IMR-90 (cell line): ENCODE measurements at regions not wholly inside any gene's neighbourhood (a gene's known extent, or its start where the extent isn't known, plus 50 kb on each side); places are given as distances from the start of the nearest gene placed in this dataset.

Experiments used
- CEBPB ChIP-seq: IDR thresholded peaks from 2 replicates; pipeline ENCODE4 v1.6.1; 2012; ENCODE audit warnings: low read depth, low read length, improper control_type of control experiment
- CTCF ChIP-seq: conservative IDR thresholded peaks from 2 replicates; pipeline ENCODE4 v1.5.1; 2012; ENCODE audit warnings: mild to moderate bottlenecking, low read depth, low read length, improper control_type of control experiment
- ELK1 ChIP-seq: fragments of 150-350 bp; IDR thresholded peaks from 2 replicates; pipeline ENCODE4 v1.6.1; 2016; ENCODE audit warnings: low read depth, mild to moderate bottlenecking, low read length, moderate library complexity, borderline replicate concordance
- MAFK ChIP-seq: IDR thresholded peaks from 2 replicates; pipeline ENCODE4 v1.6.1; 2012; ENCODE audit warnings: low read depth, low read length, improper control_type of control experiment
- MAZ ChIP-seq: IDR thresholded peaks from 2 replicates; pipeline ENCODE4 v1.6.1; 2012; ENCODE audit warnings: low read depth, mild to moderate bottlenecking, low read length, improper control_type of control experiment, moderate library complexity, borderline replicate concordance
- MXI1 ChIP-seq: IDR thresholded peaks from 2 replicates; pipeline ENCODE4 v1.6.1; 2012; ENCODE audit warnings: low read depth, mild to moderate bottlenecking, low read length, moderate library complexity, borderline replicate concordance
- NFE2L2 ChIP-seq: fragments of 150-350 bp; IDR thresholded peaks from 2 replicates; pipeline ENCODE4 v1.6.1; 2016; ENCODE audit warnings: low read depth, mild to moderate bottlenecking, low read length
- POLR2A ChIP-seq: IDR thresholded peaks from 2 replicates; pipeline ENCODE4 v1.6.1; 2012; ENCODE audit warnings: mild to moderate bottlenecking, low read depth, low read length
- RAD21 ChIP-seq: IDR thresholded peaks from 2 replicates; pipeline ENCODE4 v1.6.1; 2012; ENCODE audit warnings: low read length, improper control_type of control experiment
- RCOR1 ChIP-seq: IDR thresholded peaks from 2 replicates; pipeline ENCODE4 v1.6.1; 2012; ENCODE audit warnings: mild to moderate bottlenecking, low read length, improper control_type of control experiment; ENCODE audit not compliant: insufficient replicate concordance
- RFX5 ChIP-seq: IDR thresholded peaks from 2 replicates; pipeline ENCODE4 v1.8.0; 2012; ENCODE audit warnings: low read depth, mild to moderate bottlenecking, low read length, moderate library complexity
- SMC3 ChIP-seq: fragments of 150-350 bp; IDR thresholded peaks from 2 replicates; pipeline ENCODE4 v1.6.1; 2016; ENCODE audit warnings: low read depth, mild to moderate bottlenecking, antibody characterized with exemption, low read length, moderate library complexity
- USF2 ChIP-seq: fragments of 150-350 bp; IDR thresholded peaks from 2 replicates; pipeline ENCODE4 v1.6.1; 2017; ENCODE audit warnings: mild to moderate bottlenecking, antibody characterized with exemption, low read length, low read depth

- TF ChIP-seq CTCF (no peak), MAFK (no peak), USF2 (no peak), MXI1 (no peak), NFE2L2 (no peak), RCOR1 (no peak), MAZ (no peak), SMC3 (no peak), POLR2A (no peak), RAD21 (no peak), CEBPB (no peak), RFX5 (no peak), ELK1 (no peak)
These were observed 292.7 kb downstream of the ZNF516 start for GRCh38 chr18:76202322-76202721.
